Middle frontal gyrus (tissue), 1 donor: ENCODE measurements at regions not wholly inside any gene's neighbourhood (a gene's known extent, or its start where the extent isn't known, plus 50 kb on each side); places are given as distances from the start of the nearest gene placed in this dataset.
"Not testable (repeated sequence)": the region's sequence is repeated elsewhere in the genome, so short reads cannot be mapped to it uniquely, and the experiment has no call there.

Source experiments
- DNase-seq: peaks from one replicate; pipeline ENCODE4 v3.0.0-alpha.2; 2015; ENCODE audit warnings: low spot score; ENCODE audit errors: extremely low spot score

DNA sequence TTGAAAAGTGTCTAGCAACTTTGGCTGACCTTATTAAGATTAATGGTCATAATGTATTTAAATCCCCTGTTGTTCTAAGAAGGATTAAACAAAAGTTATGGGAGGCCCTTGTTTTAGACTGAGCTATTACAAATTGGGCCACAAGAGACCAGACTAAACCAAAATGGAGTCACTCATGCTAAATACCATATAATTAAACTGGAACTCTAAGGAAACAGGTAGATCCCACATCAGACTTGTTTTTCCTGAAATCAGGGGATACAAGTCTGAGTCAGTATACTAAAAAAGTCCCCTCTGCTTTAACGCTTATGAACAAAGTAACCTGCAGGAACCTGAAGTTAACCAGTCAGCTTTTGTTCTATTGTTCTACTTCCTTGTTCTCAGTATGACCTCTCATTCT, 305.9 kb upstream of the SGCG start:
- DNase-seq = no peak

DNA sequence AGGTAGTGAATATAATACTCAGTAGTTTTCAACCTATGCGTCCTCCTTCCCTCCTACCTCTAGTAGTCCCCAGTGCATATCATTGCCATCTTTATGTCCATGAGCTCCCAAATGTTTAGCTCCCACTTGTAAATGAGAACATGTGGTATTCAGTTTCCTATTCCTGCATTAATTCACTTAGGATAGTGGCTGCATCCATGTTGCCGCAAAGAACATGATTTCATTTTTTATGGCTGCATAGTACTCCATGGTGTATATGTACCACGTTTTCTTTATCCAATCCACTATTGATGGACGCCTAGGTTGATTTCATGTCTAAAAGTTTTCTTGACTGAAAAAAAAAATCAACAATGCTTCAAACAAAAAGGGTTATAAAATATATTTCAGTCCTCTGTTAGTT, 303.4 kb upstream of the SGCG start:
- DNase-seq = no peak

DNA sequence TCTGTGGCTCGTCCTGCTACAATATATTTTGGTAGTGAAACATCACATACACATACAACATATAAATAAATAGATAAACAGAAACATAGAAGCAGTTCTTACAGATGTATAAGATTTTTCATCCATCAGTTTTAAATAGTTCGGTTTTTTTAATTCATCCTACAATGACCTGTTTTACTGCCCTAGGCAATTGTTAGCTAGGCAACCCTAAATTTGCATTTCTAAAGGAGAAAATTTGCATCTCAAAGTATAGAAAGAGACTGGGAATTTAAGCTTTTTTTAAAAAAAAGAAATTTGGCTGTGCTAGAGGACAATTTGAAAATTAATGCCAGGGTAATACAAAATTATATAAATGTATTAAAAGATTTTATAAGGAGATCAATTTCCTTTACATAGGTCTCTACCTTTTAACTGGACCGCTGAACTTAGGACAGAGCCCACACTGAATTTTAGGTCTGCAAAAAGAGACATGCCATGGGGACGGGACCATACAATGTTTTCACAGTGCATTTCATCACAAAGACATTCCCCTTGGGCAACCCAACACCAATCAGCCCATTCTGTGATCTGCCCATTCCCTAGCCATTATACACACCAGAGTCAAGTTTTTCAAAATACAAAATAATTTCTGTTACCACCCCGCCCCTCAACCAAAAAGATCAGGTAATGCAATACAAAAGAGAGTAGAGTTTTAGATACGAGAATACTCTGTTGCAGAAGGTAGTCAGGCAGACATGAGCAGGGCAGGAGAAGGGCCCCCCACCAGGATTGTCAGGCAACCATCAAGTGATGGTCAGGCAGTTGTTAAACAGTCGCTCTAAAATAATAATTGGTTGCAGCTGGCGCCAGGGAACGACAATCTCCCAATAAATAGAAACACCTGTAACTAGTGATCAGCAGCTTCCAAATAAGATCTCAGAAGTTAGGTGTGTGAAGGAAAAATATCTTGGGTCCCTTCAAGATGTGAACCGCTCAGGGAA, 299.7 kb upstream of the SGCG start:
- no peak for DNase-seq

DNA sequence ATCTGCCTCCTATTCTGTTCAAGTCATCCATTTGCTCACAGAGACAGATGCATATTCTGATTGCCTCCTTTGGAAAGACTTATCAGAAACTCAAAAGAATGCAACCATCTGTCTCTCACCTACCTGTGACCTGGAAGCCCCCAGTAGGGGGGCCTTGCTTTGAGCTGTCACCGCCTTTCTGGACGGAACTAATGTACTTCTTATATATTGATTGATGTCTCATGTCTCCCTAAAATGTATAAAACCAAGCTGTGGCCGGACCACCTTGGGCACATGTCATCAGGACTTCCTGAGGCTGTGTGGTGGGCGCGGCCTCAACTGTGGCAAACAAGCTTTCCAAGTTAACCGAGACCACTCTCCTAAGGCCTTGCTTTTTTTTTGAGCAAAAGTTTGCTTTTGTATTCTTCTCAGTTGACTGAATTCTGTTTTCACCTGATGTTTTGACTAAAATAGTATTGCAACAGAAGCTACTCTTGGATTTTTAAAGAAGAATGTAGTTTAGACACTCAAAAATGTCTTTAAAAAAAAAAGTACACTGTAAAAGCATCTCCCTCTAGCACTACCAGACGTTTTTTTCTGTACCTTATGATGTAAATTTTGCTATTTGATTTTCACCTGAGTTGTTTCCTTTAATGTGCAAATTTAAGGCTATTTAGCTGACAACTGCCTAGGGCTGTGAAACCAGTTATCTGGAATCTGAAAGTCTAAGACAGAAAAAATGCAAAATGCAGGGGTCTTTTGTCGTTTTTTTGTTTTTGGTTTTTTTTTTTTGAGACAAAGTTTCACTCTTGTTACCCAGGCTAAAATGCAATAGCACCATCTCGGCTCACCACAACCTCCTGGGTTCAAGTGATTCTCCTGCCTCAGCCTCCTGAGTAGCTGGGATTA, 298.8 kb upstream of the SGCG start:
- not testable (repeated sequence) for DNase-seq

DNA sequence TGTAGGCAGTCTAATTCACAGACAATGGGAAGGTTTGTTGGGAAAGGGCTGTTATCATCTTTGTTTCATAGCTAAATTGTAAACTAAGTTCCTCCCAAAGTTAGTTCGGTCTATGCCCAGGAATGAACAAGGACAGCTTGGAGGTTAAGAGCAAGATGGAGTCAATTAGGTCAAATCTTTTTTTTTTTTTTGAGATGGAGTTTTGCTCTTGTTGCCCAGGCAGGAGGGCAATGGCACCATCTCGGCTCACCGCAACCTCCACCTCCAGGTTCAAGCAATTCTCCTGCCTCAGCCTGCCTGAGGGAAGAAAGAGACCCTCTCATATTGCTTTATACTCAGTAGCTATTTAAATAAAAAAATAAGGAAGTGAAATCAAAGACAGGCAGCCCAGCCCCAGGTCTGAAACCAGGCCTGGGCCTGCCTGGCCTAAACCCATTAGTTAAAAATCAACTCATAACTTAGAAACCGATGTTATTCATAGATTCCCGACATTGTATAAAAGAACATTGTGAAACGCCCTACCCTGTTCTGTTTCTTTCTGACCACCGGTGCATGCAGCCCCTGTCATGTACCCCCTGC, 297.4 kb upstream of the SGCG start:
- no peak for DNase-seq

DNA sequence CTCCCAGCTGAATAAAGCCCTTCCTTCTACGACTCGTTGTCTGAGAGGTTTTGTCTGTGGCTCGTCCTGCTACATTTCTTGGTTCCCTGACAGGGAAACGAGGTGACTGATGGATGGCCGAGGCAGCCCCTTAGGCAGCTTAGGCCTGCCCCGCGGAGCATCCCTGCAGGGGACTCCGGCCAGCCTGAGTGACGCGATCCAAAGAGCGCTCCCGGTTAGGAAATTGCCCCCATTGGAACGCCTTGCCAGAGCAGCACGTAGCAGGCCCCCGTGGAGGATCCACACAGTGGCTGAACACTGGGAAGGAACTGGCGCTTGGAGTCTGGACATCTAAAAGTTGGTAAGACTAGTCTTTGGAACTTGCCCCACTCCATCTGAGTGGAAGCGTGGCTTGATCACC, 296.8 kb upstream of the SGCG start:
- no peak for DNase-seq

DNA sequence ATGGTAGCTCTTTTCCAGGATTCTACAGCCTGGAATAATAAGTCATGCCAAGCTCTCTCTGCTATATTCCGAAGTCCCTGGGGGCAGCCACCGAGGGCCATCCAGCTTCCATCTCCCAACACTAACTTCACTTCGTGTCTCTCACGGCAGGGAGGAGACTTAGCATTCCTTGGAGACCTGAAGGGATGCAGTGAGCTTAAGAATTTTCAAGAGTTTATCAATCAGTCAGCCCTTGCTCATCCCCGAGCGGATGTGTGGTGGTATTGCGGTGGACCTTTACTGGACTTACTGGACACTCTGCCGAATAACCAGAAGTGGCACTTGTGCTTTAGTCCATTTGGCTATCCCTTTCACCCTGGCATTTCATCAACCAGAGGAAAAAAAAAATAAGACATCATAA, 294.7 kb upstream of the SGCG start:
- DNase-seq = not testable (repeated sequence)

DNA sequence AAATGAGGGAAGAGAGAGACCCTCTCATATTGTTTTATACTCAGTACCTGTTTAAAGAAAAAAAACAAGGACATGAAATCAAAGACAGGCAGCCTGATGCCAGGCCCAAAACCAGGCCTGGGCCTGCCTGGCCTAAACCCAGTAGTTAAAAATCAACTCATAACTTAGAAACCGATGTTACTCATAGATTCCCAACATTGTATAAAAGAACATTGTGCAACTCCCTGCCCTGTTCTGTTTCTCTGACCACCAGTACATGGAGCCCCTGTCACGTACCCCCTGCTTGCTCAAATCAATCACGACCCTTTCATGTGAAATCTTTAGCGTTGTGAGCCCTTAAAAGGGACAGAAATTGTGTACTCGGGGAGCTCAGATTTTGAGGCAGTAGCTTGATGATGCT, 291.4 kb upstream of the SGCG start:
- not testable (repeated sequence) for DNase-seq

DNA sequence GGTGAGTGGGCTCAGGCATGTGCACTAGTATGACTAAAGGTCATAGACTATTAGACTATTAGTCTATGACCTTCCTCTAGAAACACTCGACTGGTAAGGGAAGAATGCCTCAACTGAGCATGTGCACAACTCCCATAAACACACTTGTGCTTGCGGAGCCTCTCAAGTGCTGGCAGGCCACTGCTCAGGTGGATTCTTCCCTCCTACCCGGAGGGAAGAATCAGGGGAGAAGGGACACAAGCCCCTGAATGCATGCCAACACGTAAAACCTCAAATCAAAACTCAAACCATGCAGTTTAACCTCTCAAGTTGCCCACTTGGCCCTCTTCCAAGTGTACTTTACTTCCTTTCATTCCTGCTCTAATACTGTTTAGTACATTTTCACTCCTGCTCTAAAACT, 287.6 kb upstream of the SGCG start:
- DNase-seq = no peak

DNA sequence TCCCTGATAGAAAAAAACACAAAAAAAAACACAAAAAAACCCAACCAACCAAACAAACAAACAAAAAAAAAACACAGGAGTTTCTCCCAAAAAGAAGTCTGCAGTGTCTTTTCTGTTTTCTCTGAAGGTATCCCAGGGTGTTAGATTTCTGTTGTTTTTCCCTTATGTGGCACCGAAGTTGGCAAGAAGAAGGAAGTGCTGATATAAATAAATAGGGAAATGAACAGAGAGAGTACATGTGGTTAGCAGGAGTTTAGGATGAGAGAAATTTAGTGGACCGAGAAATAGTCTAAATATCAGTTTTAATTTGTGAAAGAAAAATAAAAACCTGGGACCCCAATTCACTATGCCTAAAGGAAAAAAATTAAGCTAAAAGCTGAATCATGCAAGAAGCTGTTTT, 287.0 kb upstream of the SGCG start:
- DNase-seq = no peak

DNA sequence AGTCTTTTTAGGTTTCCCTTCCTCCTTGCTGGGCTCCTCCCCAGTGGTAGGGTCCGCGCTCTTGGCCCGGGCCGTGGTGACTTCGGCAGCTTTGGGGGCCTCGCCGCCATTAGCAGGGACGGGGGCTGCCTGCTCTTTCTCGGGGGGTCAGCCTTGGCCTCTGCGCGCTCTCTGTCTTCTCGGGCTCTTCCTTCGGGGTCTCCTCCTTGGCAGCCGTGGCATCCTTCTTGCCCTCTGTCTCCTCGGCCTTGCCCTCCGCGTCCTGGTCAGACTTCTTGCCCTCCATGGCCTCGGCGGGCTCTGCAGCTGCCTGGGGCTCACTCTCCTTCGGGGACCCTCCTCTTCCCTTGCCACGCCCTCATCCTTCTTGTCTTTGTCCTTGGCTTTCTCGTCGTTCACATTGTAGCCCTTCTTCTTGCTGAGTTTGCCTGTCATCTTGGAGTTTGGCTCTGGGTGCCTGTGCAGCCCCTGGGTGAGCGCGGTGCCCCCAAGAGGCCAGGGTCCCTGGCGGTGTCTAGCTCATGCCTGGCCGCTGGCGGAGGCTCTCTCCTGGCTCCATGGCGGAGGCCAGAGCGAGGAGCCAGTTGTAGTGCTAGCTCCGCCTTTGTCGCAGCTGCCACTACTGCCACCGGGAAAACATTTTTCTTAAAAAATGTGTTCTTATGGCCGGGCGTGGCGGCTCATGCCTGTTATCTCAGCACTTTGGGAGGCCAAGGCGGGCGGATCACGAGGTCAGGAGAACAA, 283.0 kb upstream of the SGCG start:
- no peak for DNase-seq

DNA sequence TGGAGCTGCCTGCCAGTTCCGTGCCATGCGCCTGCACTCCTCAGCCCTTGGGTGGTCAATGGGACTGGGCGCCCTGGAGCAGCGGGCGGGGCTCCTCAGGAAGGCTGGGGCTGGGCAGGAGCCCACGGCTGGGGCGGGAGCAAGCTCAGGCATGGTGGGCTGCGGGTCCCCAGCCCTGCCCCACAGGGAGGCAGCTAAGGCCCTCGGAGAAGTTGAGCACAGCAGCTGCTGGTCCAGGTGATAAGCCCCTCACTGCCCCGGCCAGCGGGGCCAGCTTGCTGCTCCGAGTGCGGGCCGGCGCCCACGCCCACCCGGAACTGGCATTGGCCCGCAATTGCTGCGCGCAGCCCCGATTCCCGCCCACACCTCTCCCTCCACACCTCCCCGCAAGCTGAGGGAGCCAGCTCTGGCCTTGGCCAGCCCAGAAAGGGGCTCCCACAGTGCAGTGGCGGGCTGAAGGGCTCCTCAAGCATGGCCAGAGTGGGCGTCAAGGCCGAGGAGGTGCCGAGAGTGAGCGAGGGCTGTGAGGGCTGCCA, 280.3 kb upstream of the SGCG start:
- DNase-seq = not testable (repeated sequence)

DNA sequence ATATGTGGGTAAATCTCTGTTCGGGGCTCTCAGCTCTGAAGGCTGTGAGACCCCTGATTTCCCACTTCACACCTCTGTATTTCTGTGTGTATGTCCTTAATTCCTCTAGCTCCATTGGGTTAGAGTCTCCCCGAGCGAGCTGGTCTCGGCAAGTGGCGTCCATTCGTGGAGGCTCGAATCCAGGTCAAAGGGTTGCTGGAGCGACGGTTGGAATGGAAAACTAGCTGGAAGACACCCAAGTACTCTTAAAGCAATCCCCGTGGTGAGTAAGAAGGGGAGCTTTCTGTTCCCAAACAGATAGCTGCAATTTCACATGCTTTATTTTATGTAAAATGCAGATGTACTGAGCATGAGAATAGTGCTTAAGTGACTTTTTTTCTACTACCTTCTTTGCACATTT, 277.5 kb upstream of the SGCG start:
- no peak for DNase-seq

DNA sequence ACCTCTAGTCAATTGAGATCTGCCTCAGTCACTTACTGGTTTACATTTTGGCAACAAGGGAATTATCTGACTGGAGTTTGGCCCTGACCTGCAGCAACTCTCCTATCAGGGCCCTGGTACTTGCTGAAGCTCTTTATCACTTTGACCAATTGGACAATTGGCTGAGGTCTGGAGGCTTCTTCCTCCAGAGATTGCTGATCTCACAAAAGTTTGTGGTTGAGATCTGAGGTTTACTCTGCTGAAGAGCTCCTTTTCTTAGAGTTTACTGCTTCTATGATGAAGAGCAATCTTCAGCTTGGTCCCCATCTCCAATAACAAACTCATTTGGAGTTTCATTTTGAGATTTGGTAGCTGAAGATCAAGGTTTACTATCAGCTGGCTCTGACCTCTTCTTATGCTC, 276.9 kb upstream of the SGCG start:
- DNase-seq = no peak

DNA sequence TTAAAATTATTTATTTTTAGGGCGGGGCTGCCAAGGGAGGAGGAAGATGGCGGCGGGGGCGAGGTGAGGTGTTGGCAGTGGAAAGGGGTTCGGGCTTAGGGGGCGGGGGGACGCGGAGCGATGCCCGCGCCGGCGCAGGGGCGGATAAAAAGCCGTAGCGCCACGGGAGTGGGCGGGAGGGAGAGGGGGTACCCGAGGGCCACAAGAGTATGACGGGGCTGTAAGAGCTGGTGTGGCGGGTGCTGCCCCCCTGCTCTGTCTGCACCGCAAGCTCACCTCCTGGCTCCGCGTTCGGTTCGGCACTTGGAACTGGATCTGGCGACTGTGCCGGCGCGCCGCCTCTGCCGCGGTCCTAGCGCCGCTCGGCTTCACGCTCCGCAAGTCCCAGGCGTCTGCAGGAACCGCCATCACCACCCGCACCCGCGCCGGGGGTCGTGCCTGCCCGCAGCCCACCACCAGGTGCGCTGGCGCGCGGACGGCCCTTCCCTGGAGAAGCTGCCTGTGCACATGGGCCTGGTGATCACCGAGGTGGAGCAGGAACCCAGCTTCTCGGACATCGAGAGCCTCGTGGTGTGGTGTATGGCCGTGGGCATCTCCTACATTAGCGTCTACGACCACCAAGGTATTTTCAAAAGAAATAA, 265.2 kb upstream of the SGCG start:
- peak; percentile 20 for DNase-seq

DNA sequence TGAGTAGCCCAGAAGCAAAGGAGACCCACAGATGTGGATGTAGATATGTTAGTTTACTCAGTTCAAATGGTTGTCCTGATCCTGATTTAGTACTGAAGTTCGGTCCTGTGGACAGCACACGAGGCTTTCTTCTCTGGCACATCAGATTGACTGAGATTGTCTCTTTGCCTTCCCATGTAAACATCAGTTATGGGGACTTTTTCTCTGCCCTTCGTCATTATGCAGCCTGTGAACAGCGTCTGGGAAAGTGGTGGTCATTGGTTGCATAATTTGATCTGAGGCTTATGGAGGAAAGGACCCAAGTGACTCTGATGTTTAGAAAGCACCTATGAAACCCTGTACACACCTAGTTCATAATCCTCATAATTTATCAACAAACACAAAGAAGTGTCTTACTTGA, 264.5 kb upstream of the SGCG start:
- not testable (repeated sequence) for DNase-seq

DNA sequence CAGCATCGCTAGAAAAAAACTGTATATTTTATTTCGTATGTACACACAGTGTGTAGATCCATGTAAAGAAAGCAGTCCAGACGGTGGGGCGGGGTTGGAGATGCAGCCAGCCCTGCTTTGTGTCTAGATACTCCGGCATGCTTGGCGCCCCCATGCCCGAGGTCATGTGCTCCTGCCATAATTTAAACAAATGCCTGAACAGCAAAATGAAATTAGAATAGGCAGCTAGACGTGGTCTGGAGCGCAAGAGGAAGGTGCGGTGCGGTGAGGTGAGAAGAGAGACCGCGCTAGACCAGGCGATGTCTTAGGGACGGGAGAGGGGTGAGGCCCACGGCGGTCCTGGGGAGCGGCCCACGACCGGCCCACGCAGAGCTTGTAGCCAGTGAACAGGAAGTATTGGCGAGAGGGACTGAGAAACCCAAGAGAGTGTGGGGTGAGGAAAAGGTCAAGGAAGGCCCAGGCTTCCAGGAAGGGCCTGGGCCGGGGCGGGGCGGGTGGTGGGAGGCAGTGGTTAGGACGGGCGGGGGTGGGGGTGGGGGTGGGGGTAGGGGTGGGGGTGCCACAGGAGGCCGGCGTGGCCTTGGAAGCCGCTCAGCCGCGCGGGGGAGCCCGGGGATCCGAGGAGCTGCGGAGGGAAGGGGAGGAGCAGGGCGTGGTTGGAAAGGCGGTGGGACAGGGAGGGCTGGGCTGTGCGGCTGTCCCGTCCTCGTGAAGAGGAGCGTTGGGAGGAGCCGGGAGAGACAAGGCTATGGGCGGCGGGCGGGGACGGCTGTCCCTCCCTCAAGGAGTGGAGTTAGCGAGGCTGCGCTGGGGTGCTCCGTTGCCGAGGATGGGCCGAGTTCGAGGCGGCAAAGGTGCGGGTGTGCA, 254.7 kb upstream of the SGCG start:
- DNase-seq = no peak

DNA sequence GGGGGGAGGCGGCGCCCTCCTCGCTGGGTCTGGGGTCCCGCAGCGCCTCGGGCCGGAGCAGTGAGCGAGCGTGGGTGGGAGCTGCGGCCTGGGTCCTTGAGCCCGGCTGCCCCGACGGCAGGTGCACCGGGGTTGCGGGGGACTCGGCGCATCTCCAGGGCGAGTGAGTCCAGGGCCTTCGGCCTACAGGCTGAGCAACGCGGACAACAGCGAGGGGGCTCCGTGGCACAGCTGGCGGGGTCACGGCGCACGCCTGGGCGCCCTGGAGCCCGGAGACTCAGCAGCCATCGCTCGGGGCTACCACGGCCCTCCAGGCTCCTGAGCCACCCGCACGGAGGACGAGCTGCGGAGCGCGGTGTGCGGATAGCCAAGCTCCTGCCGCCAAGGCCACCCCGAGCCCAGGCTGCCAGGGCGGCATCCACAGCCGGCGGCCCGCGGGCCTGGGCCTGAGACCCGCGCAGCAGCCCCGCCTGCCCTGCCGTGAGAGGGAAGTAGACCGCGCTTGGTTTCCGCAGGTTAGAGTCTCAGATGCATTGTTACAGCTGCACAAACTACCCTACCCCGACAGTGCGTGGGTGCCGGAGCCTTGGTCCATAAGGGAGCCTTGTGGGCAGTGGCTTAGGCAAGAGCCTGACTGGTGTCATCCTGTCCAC, 253.9 kb upstream of the SGCG start:
- DNase-seq = no peak

DNA sequence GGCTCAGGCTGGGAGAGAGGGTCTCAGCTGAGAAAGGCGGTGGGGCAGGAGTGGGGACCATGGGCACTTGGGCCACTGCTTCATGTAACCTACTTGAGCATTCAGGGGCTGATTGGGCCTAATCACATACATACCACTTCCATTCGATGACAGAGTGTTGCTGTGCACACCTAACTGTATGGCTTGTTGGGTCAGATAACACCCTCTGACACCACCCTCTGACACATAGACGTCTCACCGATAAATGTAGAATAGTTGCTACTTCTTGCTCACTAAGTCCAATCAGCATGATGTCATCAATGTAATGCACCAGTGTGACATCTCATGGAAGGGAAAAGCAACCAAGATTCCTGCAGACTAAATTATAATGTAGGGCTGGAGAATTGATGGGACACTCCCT, 252.9 kb upstream of the SGCG start:
- not testable (repeated sequence) for DNase-seq
